AG10803 (cell line): ENCODE measurements at regions not wholly inside any gene's neighbourhood (a gene's known extent, or its start where the extent isn't known, plus 50 kb on each side); places are given as distances from the start of the nearest gene placed in this dataset.

Source experiments
- DNase-seq: peaks from one replicate; pipeline ENCODE4 v3.0.0; 2010; ENCODE audit warnings: low read depth
- H3K4me3 ChIP-seq: 2 replicates; pipeline ENCODE4 v1.5.1; 2011; ENCODE audit warnings: mild to moderate bottlenecking, low read length, control low read depth
- TF ChIP-seq, protein P1 (sequence below): conservative IDR thresholded peaks from 2 replicates; pipeline ENCODE4 v1.5.1; 2011; ENCODE audit warnings: mild to moderate bottlenecking, low read length, control low read depth, inconsistent platforms

DNA sequence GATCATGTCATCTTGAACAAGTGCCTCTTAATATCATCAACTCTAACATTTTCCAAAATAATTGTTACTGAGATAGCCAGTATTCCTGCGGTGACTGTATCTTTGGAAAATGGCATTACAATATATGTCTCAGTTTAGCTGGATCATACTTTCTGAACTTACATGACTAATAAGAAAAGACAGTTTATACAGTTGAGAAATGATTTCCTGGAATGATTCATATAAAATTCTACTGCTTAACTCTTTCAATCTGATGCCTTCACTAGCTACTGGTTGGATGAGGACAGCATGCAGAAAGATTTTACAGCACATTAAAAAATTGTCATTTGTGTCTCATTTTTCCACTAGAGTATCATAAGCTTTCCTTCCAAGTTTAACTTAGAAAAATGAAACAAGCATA, 302.1 kb downstream of the PCDH17 start:
- DNase-seq: no peak
- no peak overlapping the region for H3K4me3 ChIP-seq
- TF ChIP-seq, protein P1, sequence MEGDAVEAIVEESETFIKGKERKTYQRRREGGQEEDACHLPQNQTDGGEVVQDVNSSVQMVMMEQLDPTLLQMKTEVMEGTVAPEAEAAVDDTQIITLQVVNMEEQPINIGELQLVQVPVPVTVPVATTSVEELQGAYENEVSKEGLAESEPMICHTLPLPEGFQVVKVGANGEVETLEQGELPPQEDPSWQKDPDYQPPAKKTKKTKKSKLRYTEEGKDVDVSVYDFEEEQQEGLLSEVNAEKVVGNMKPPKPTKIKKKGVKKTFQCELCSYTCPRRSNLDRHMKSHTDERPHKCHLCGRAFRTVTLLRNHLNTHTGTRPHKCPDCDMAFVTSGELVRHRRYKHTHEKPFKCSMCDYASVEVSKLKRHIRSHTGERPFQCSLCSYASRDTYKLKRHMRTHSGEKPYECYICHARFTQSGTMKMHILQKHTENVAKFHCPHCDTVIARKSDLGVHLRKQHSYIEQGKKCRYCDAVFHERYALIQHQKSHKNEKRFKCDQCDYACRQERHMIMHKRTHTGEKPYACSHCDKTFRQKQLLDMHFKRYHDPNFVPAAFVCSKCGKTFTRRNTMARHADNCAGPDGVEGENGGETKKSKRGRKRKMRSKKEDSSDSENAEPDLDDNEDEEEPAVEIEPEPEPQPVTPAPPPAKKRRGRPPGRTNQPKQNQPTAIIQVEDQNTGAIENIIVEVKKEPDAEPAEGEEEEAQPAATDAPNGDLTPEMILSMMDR: no peak

DNA sequence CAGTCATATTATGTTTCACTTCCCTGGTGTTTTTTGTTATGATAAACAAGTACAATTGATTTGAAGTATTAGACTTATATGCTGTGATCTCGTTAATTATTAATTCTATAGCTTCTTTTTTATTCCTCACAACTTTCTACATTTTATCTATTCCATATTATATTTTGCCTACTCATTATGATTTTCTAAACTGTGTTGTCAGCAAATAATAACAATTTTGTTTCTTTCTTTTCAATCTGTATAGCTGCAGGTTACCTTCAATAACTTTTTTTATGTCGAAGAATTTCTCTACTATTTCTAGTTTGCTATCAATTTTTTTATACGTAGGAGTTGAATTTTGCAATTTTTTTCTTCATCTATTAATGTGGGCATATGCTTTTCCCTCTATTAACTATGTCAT, 304.4 kb downstream of the PCDH17 start:
- DNase-seq: no peak

GRCh38 chr13:57946361-57946760, 314.8 kb downstream of the PCDH17 start:
- DNase-seq: no peak
- no peak overlapping the region for H3K4me3 ChIP-seq
- TF ChIP-seq, protein P1: no peak

More for the DNA sequence above, 304.4 kb downstream of the PCDH17 start:
- TF ChIP-seq, protein P1: no peak
- no peak overlapping the region for H3K4me3 ChIP-seq

GRCh38 chr13:57948884-57949283, 317.3 kb downstream of the PCDH17 start:
- TF ChIP-seq, protein P1: no peak
- no peak overlapping the region for H3K4me3 ChIP-seq
- no peak for DNase-seq

GRCh38 chr13:57969951-57970350, 338.4 kb downstream of the PCDH17 start:
- no peak overlapping the region for H3K4me3 ChIP-seq
- DNase-seq: no peak
- TF ChIP-seq, protein P1: no peak

GRCh38 chr13:57970404-57970803, 338.9 kb downstream of the PCDH17 start:
- DNase-seq: no peak
- no peak overlapping the region for H3K4me3 ChIP-seq
- TF ChIP-seq, protein P1: no peak

DNA sequence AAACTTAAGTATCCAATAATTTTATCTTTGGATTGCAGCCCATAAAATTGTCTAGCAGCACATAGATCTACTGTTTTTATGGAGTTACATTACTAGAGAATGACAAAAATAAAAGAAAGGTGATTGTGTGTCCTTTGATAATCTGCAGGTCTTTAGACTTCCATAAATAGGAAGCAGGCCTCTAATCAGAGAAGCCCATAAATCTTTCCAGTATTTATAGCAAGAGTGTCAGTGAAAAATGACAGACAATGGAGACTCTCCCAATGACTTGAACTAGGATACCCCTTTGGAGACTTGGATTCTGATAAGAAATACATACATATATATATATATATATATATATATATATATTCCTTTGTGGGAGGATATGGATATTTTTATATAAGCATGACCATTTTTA, 351.2 kb downstream of the PCDH17 start:
- TF ChIP-seq, protein P1: no peak
- no peak for DNase-seq
- no peak overlapping the region for H3K4me3 ChIP-seq
